Stimulated activated naive CD8-positive, alpha-beta T cell treated with anti-CD3 and anti-CD28 coated beads, Interleukin-15, Interleukin-2, amounts not matched to agents 100 ng/mL and 50 ng/mL, for 24 hours (primary cell): ENCODE measurements at regions not wholly inside any gene's neighbourhood (a gene's known extent, or its start where the extent isn't known, plus 50 kb on each side); places are given as distances from the start of the nearest gene placed in this dataset.
"Not testable (repeated sequence)": the region's sequence is repeated elsewhere in the genome, so short reads cannot be mapped to it uniquely, and the experiment has no call there.

Experiments used
- H3K27ac Mint-ChIP-seq: one replicate; pipeline ENCODE4 v1.8.0; 2021; ENCODE audit warnings: mild to moderate bottlenecking, mixed read lengths
- H3K27me3 Mint-ChIP-seq: one replicate; pipeline ENCODE4 v1.8.0; 2021; ENCODE audit warnings: mixed read lengths
- H3K36me3 Mint-ChIP-seq: one replicate; pipeline ENCODE4 v1.8.0; 2021; ENCODE audit warnings: low read depth, mixed read lengths
- H3K4me1 Mint-ChIP-seq: one replicate; pipeline ENCODE4 v1.8.0; 2021; ENCODE audit warnings: low read depth, mixed read lengths
- H3K4me3 Mint-ChIP-seq: one replicate; pipeline ENCODE4 v1.8.0; 2021; ENCODE audit warnings: mild to moderate bottlenecking, mixed read lengths
- H3K9me3 Mint-ChIP-seq: one replicate; pipeline ENCODE4 v1.8.0; 2021; ENCODE audit warnings: mixed read lengths

DNA sequence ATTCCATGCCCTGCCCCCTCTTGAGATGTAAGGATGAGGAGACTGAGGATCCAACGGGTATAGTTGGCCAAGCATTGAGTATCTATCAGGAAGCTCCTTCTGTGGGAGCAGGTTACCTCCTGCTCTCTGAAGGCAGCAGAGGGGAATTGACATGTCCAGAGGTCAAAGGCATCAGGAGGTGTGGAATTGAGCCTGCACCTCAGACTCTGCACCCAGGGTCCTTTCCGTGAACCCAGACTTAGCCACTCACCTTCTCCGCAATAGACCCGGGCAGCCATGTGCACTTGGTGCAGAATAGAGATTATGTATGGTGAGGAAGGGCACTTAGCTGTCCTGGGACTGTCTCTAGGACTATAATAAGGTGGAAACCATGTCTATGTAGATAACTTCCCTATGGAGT lies 399.0 kb upstream of the TPM1 start:
- no peaks in the 10 kb centered on the region for H3K36me3 Mint-ChIP-seq
- H3K9me3 Mint-ChIP-seq = no peaks in the 10 kb centered on the region
- no peak overlapping the region for H3K4me3 Mint-ChIP-seq
- H3K27ac Mint-ChIP-seq = no peak overlapping the region
- no peaks in the 10 kb centered on the region for H3K4me1 Mint-ChIP-seq
- H3K27me3 Mint-ChIP-seq = no peaks in the 10 kb centered on the region

DNA sequence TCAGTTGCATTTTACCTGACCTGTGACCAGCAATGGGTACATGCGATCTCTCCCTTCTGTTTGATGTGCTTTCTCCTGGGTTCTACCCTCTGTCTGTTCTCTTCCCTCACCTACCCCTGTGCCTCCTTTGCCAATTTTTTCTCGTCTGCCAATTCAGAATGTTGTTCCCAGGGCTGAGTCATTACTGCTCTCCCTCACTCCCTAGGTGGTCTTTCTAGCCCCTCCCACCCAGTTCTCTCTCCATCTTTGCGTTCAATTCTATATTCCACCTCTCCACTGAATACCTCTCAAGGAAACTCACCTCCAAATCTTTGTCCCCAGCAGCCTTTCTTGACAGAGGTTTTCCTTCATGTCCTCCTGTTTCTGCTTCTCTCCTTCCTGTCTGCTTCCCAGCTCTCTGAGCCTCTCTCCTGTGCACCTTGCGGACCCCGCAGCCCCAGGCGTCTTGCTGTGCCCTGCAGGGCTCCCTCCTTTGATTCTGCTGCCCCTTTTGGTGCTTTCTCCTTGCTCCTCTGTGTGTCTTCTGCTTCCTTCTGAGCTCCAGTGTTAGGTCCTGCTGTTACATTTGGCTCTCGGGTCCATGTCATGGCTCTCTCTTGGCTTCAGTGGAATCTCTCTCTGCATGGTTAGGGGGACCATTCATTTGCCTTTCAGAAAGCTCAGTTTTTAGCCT lies 398.2 kb upstream of the TPM1 start:
- no peaks in the 10 kb centered on the region for H3K36me3 Mint-ChIP-seq
- no peaks in the 10 kb centered on the region for H3K9me3 Mint-ChIP-seq
- no peak overlapping the region for H3K4me3 Mint-ChIP-seq
- H3K27me3 Mint-ChIP-seq = no peaks in the 10 kb centered on the region
- no peak overlapping the region for H3K27ac Mint-ChIP-seq
- no peaks in the 10 kb centered on the region for H3K4me1 Mint-ChIP-seq

DNA sequence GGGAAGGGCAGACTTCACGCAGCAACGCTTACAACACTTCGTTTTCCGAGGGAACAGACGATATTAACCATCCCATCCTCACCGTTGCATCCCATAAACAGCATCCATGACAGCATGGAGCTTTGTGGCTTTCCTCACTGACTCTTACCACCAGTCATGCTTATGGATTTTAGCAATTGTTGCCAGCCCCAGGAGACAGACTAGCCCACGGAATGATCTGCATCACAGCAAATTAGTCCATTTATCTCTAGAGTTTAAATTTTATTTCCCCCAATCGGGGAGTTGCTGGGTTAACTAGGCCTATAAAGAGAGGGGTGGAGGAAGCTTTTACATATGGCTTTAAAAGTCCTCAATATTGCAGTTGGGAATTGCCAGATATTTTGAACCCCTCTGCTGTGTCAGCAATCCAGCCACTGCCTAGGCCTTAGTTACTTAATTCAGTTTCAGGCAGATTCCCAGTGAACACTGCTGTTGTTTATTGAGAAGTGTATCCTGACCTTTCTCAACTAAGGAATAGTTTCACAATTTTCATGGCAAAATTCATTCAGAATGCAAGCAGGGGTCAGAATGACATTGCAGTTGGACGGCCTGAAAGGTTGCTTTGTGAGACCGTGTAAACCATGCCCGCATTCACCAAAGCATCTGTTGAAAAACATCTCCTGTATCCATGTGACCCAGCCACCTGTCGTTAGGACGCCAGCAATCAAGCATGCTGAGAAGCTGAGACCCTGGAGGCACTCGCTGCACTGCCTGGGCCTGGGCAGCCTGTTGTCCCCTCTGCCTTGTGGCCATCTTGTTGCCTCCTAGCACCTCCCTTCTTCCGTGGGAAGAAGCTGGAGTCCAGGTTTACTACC lies 397.4 kb upstream of the TPM1 start:
- Mint-ChIP-seq H3K9me3 (no peaks in the 10 kb centered on the region), H3K27me3 (no peaks in the 10 kb centered on the region), H3K36me3 (no peaks in the 10 kb centered on the region), H3K4me1 (no peaks in the 10 kb centered on the region), H3K4me3 (no peak overlapping the region), H3K27ac (no peak overlapping the region)

DNA sequence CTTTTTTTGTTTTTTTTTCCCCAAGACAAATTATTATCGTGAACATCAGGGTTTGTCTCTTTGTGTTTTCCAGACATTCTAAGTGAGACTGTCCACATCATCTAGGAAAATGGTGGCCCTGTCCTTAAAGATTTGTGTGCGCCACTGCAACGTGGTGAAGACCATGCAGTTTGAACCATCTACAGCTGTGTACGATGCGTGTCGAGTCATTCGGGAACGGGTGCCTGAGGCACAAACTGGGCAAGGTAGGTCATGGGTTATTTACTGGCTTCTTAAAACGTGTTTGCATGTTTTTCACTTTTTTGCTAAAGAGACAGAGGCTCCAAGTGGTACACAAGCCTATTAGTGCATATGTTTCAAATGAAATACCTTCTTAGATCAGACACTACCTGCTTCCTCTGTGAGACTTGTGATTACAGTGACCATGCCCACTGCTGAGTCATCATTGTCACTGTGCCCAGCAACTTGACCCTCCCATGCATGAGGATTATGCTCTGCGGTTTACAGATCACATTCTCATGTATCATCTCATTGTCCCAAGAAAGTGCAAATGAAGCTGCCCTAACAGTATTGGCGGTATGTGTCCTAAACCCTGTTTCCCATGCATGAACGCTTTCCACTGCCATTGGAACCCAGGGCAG lies 395.2 kb upstream of the TPM1 start:
- Mint-ChIP-seq H3K9me3 (no peaks in the 10 kb centered on the region), H3K27ac (no peak overlapping the region), H3K4me3 (no peak overlapping the region), H3K4me1 (no peaks in the 10 kb centered on the region), H3K27me3 (no peaks in the 10 kb centered on the region), H3K36me3 (no peaks in the 10 kb centered on the region)

DNA sequence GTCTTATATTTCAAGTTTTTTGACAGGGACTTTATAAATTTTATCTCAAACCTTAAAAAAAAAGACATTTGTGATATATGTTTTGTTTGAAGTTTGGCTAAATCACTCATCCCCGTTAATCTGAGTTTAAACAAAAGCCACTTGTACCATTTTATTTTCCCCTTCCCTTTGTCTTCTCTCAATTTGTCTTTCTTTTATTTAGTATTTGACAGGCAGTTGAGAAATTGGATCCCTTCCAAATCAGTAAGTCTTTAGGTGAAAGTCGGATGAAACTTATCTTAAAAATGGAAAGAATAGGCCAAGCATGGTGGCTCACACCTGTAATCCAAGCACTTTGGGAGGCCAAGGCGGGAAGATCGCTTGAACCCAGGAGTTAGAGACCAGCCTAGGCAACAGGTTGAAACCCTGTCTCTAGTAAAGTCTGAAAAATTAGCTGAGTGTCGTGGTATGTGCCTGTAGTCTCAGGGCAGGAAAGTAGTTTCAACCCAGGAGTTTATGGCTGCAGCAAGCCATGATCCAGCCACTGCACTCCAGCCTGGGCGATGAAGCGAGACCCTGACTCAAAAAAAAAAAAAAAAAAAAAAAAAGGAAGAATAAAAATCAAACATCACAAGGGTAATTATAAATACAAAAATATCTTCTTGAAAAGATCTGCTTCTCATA lies 394.6 kb upstream of the TPM1 start:
- Mint-ChIP-seq H3K27ac (no peak overlapping the region), H3K27me3 (no peaks in the 10 kb centered on the region), H3K4me3 (no peak overlapping the region), H3K36me3 (no peaks in the 10 kb centered on the region), H3K4me1 (no peaks in the 10 kb centered on the region), H3K9me3 (no peaks in the 10 kb centered on the region)

DNA sequence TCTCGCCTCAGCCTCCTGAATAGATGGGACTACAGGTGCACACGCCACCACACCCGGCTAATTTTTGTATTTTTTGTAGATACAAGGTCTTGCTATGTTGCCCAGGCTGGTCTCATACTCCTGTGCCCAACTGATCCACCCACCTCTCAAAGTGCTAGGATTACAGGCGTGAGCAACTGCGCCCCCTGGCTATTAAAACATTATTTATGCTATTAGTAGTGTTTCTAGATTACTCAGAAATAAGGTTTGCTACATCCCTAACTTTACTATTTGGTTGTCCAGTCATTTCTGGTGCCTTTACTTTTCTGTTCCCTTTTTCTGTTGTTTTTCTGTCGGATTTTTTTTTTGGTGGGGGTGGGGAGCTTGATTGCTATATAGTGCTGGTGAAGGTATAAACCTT lies 393.6 kb upstream of the TPM1 start:
- H3K4me1 Mint-ChIP-seq = no peaks in the 10 kb centered on the region
- no peak overlapping the region for H3K27ac Mint-ChIP-seq
- no peaks in the 10 kb centered on the region for H3K27me3 Mint-ChIP-seq
- no peaks in the 10 kb centered on the region for H3K9me3 Mint-ChIP-seq
- H3K4me3 Mint-ChIP-seq = no peak overlapping the region
- H3K36me3 Mint-ChIP-seq = no peaks in the 10 kb centered on the region

DNA sequence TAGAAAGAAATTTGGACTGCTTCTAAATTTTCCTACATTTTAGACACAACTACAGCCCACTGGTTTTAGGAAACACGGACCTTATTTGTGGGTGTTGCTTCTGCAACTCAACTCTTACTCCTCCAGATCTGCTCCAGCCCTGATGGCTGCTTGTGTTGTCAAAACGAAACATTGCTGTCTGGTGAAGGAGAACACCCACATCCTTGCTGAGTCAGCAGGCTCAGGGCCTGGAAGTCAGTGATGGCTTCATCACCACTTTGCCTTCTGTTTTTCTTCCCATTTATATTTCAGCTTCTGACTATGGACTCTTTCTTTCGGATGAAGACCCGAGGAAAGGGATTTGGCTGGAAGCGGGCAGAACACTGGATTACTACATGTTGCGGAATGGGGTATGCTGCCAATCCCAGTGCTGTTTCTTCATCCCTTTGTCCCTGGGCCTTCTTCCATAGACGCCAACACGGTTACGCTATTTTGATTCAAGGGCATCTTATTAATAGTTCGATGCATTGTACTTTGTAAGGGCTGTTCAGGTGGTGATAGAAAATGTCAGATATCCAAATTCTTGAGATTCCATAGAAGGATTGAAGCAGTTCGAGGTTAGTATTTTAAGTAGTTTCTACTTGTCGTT lies 392.6 kb upstream of the TPM1 start:
- Mint-ChIP-seq H3K9me3 (no peaks in the 10 kb centered on the region), H3K27me3 (no peaks in the 10 kb centered on the region), H3K4me3 (no peak overlapping the region), H3K36me3 (no peaks in the 10 kb centered on the region), H3K4me1 (no peaks in the 10 kb centered on the region), H3K27ac (no peak overlapping the region)

DNA sequence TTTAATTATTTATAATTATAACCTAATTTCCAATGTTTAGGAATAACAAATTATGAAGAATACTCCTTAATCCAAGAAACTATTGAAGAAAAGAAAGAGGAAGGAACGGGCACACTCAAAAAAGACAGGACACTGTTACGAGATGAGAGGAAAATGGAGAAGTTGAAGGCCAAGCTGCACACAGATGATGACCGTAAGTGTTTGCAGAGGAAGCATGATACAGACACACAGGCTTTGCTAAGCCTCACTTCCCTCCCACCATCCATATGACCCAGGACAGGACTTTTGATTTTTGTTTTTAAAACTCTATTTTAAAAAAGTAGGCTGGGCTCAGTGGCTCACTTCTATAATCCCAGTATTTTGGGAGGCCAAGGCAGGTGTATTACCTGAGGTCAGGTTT lies 389.4 kb upstream of the TPM1 start:
- Mint-ChIP-seq H3K27me3 (peaks cover 6% of the 10 kb centered on the region), H3K4me1 (no peaks in the 10 kb centered on the region), H3K4me3 (no peak overlapping the region), H3K9me3 (no peaks in the 10 kb centered on the region), H3K36me3 (no peaks in the 10 kb centered on the region), H3K27ac (no peak overlapping the region)

DNA sequence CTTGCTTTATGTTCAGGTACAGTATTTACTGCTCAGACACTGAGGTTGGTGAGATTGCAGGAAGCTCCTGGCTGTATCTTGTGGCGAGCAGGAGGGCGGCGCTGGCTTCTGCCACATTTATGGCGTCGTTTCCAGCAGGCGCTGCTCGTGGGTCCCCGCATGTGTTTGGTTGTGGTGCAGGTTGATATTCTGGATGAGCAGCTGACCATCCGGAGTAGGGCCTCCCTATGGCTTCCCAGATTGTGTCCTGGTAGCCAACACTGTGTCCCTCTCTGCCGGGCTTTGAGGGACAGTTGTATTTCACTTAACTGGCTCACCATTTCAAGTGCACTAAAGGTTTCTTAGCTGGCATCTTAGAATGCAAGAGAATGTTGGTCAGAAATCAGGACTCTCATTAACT lies 386.5 kb upstream of the TPM1 start:
- no peak overlapping the region for H3K27ac Mint-ChIP-seq
- H3K9me3 Mint-ChIP-seq = no peaks in the 10 kb centered on the region
- H3K4me3 Mint-ChIP-seq = no peak overlapping the region
- H3K36me3 Mint-ChIP-seq = no peaks in the 10 kb centered on the region
- H3K27me3 Mint-ChIP-seq = peaks cover 10% of the 10 kb centered on the region
- H3K4me1 Mint-ChIP-seq = no peaks in the 10 kb centered on the region

DNA sequence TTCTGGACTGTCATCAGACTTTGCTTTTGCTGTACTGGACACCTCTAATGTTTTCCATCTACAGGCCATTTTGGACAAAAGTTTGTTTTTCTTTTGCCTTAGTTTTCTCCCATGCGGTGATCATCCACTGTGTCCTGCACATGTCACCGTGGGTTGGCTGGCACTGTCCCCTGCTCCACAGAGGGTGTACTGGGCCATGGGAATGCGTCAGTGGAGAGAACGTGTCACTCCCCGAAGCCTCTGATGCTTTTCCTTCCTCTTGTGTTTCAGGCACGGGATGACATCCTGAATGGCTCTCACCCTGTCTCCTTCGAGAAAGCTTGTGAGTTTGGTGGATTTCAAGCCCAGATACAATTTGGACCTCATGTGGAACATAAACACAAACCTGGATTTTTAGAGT lies 385.0 kb upstream of the TPM1 start:
- not testable (repeated sequence) for H3K4me1 Mint-ChIP-seq, H3K4me3 Mint-ChIP-seq, H3K27ac Mint-ChIP-seq, H3K9me3 Mint-ChIP-seq, H3K36me3 Mint-ChIP-seq
- peaks cover 10% of the 10 kb centered on the region for H3K27me3 Mint-ChIP-seq

DNA sequence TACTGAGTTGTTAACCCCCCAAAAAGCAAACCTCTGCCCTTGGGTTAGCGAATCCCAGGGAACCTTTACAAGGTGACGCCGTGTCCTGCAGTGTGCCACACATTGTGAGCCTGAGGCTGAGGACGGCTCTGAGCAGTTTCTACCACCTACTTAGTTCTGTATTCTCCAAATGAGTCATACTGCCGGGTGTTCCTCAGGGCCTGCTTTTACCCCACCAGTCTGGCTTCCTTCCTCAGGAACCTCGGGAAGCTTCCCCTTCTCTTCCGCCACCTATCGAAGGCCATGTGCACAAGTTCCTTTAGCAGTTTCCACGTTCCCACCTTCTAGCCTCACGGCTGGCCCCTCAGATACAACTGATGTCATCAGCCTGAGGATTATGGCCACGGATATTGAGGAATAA lies 384.0 kb upstream of the TPM1 start:
- no peaks in the 10 kb centered on the region for H3K36me3 Mint-ChIP-seq
- no peak overlapping the region for H3K4me3 Mint-ChIP-seq
- H3K4me1 Mint-ChIP-seq = no peaks in the 10 kb centered on the region
- no peaks in the 10 kb centered on the region for H3K9me3 Mint-ChIP-seq
- H3K27me3 Mint-ChIP-seq = peaks cover 10% of the 10 kb centered on the region
- no peak overlapping the region for H3K27ac Mint-ChIP-seq

DNA sequence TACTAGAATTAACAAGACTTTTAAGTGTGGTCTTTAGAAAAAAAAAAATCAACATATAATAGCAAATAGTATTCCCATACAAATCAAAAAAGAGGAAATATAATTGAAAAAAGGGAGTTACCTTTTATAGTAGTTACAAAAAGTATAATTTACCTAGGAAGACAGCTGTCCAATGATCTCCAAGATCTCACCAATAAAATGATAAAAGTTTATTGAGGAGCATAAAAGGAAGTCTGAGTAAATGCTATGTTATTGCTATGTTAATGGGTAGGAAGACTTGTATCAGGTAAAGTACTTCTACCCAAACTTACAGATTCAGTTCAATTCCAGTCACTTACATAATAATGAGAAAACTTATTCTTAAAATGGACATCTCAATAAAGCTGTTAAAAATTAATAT lies 379.0 kb upstream of the TPM1 start:
- Mint-ChIP-seq H3K4me3 (no peak overlapping the region), H3K27me3 (peaks cover 4% of the 10 kb centered on the region), H3K36me3 (no peaks in the 10 kb centered on the region), H3K27ac (no peak overlapping the region), H3K4me1 (no peaks in the 10 kb centered on the region), H3K9me3 (no peaks in the 10 kb centered on the region)

DNA sequence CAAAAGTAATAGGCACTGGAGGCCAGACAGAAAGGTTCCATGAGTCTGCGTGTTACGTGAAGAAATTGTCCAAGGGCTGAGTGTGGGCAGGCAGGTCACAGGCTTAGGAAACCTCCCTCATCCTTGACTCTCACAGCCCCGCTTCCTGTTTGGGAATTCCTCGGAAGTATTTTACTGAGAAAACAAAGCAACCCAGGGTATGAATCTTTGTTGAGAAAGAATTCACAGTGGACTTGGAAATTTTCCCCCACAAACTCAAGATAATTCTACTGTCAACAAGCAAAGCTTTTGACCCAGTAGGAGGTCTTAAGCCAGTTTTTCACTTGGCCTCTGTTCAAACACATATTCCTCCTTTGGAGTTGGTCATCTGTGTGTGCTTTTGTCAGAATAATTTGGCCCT lies 377.1 kb upstream of the TPM1 start:
- H3K36me3 Mint-ChIP-seq = no peaks in the 10 kb centered on the region
- no peak overlapping the region for H3K27ac Mint-ChIP-seq
- no peaks in the 10 kb centered on the region for H3K9me3 Mint-ChIP-seq
- H3K4me3 Mint-ChIP-seq = no peak overlapping the region
- H3K4me1 Mint-ChIP-seq = no peaks in the 10 kb centered on the region
- H3K27me3 Mint-ChIP-seq = no peaks in the 10 kb centered on the region

DNA sequence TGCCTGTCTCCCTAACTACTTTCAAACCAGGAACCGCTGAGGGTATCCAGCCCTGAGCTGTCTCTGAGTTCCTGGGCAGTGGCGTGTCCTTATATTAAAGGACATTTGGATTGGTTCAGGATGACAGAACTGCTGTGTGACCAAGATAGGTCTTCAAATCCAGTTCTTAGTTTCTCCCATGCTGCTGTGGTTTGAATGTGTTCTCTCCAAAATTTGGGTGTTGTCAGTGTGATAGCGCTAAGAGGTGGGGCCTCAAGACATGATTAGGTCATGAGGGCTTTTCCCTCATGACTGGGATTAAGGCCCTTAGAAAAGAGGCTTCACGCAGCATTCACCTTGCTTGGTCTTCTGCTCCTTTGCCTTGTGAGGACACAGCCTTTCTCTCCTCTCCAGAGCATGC lies 376.5 kb upstream of the TPM1 start:
- no peak overlapping the region for H3K27ac Mint-ChIP-seq

DNA sequence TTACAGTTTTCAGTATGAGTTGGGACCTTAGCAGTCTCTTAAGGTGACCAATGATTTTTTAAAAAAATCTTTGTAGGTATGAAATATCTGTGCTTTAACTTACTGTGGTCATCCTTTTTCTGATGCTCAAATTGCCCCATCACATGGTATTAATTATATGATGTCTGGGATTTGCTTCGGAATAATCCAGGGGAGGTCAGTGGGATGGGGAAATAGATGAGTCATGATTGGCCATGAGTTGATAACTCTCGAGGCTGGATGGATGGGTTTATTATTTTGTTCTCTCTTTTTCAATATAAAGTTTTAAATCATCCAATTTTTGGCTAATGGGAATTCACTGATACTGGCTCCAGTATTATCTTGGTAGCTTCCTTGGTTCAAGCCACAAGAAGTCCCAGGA lies 370.3 kb upstream of the TPM1 start:
- H3K27me3 Mint-ChIP-seq = no peaks in the 10 kb centered on the region
- H3K4me1 Mint-ChIP-seq = no peaks in the 10 kb centered on the region
- no peak overlapping the region for H3K27ac Mint-ChIP-seq
- no peak overlapping the region for H3K4me3 Mint-ChIP-seq
- no peaks in the 10 kb centered on the region for H3K9me3 Mint-ChIP-seq
- H3K36me3 Mint-ChIP-seq = no peaks in the 10 kb centered on the region

More for the DNA sequence above, 376.5 kb upstream of the TPM1 start:
- H3K27me3 Mint-ChIP-seq = no peaks in the 10 kb centered on the region
- H3K36me3 Mint-ChIP-seq = no peaks in the 10 kb centered on the region
- H3K9me3 Mint-ChIP-seq = no peaks in the 10 kb centered on the region
- H3K4me1 Mint-ChIP-seq = no peaks in the 10 kb centered on the region
- H3K4me3 Mint-ChIP-seq = no peak overlapping the region
